ENCODE measurements at regions not wholly inside any gene's neighbourhood (a gene's known extent, or its start where the extent isn't known, plus 50 kb on each side); places are given as distances from the start of the nearest gene placed in this dataset.
A peak's percentile ranks its signal among the peaks of the same experiment; 100 is the strongest.

- Histone ChIP-seq H3K27ac (ENCODE audit: low read depth, low read length, poor library complexity, severe bottlenecking) (no peak overlapping the region), H3K36me3 (ENCODE audit: insufficient read depth, low read length, poor library complexity, severe bottlenecking) (no peaks in the 10 kb centered on the region), H3K27me3 (replicated peaks; ENCODE audit: insufficient read depth, low read depth, low read length, poor library complexity) (no peaks in the 10 kb centered on the region), H3K4me1 (ENCODE audit: insufficient read depth, low read length, poor library complexity, severe bottlenecking) (no peaks in the 10 kb centered on the region), H3K4me3 (ENCODE audit: low read depth, low read length, poor library complexity, severe bottlenecking) (no peak overlapping the region), H3K9me3 (ENCODE audit: low read depth, low read length, poor library complexity, severe bottlenecking) (no peaks in the 10 kb centered on the region)
- no TSS peak for BruUV-seq (replicated peaks)
- TF ChIP-seq EZH2 (IDR thresholded peaks at IDR 0.05; ENCODE audit: borderline replicate concordance, low read depth, low read length, poor library complexity, severe bottlenecking), result no peak
- TF ChIP-seq, protein P1, sequence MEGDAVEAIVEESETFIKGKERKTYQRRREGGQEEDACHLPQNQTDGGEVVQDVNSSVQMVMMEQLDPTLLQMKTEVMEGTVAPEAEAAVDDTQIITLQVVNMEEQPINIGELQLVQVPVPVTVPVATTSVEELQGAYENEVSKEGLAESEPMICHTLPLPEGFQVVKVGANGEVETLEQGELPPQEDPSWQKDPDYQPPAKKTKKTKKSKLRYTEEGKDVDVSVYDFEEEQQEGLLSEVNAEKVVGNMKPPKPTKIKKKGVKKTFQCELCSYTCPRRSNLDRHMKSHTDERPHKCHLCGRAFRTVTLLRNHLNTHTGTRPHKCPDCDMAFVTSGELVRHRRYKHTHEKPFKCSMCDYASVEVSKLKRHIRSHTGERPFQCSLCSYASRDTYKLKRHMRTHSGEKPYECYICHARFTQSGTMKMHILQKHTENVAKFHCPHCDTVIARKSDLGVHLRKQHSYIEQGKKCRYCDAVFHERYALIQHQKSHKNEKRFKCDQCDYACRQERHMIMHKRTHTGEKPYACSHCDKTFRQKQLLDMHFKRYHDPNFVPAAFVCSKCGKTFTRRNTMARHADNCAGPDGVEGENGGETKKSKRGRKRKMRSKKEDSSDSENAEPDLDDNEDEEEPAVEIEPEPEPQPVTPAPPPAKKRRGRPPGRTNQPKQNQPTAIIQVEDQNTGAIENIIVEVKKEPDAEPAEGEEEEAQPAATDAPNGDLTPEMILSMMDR (conservative IDR thresholded peaks at IDR 0.05; ENCODE audit: low read depth, low read length), result no peak
- POLR2A ChIA-PET (ENCODE audit: low non-redundant PET), result no interaction called here
- CTCF ChIA-PET, result no interaction called here
- intact Hi-C loops (cut with micrococcal nuclease; ENCODE audit: unreplicated experiment), result no loop called here
- no peak for DNase-seq (ENCODE audit: low spot score)
These were observed 51.6 kb upstream of the C14orf180 start for GRCh38 chr14:104527857-104528459.

DNA sequence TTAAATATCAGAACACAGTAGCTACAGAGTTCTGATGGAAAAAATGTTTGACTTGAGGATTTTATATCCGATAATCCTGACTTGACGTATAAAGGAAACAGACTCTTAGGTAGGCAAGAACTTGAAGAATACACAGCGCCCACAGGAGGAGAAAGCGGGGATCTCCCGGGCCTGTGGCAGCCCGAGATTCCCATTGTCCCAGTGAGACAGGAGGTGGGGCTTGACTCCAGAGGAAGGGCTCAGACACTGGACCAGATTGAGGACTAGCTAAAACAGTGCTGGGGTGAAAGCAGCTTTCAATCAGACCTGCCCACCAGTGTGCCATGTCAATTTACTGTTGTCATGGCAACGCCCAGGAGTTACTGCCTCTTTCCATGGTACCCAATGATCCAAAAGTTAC lies 51.1 kb upstream of the C14orf180 start:
- no peak for DNase-seq (ENCODE audit: low spot score)
- intact Hi-C loops (cut with micrococcal nuclease; ENCODE audit: unreplicated experiment), result no loop called here
- Histone ChIP-seq H3K9me3 (ENCODE audit: low read depth, low read length, poor library complexity, severe bottlenecking) (no peaks in the 10 kb centered on the region), H3K4me3 (ENCODE audit: low read depth, low read length, poor library complexity, severe bottlenecking) (no peak overlapping the region), H3K4me1 (ENCODE audit: insufficient read depth, low read length, poor library complexity, severe bottlenecking) (no peaks in the 10 kb centered on the region), H3K36me3 (ENCODE audit: insufficient read depth, low read length, poor library complexity, severe bottlenecking) (no peaks in the 10 kb centered on the region), H3K27ac (ENCODE audit: low read depth, low read length, poor library complexity, severe bottlenecking) (no peak overlapping the region), H3K27me3 (replicated peaks; ENCODE audit: insufficient read depth, low read depth, low read length, poor library complexity) (no peaks in the 10 kb centered on the region)
- BruUV-seq (replicated peaks), result no TSS peak
- CTCF ChIA-PET, result no interaction called here
- POLR2A ChIA-PET (ENCODE audit: low non-redundant PET), result no interaction called here
- TF ChIP-seq, protein P1 (conservative IDR thresholded peaks at IDR 0.05; ENCODE audit: low read depth, low read length), result 0 out of 2 replicates have a peak, but pooled peaks have one; percentile 5
- no peak for TF ChIP-seq EZH2 (IDR thresholded peaks at IDR 0.05; ENCODE audit: borderline replicate concordance, low read depth, low read length, poor library complexity, severe bottlenecking)
